Fibroblast of peridontal ligament (primary cell): ENCODE measurements at regions not wholly inside any gene's neighbourhood (a gene's known extent, or its start where the extent isn't known, plus 50 kb on each side); places are given as distances from the start of the nearest gene placed in this dataset.

Experiments used
- DNase-seq: peaks from one replicate; pipeline ENCODE4 v3.0.0-alpha.2; 2010; ENCODE audit errors: extremely low read depth

DNA sequence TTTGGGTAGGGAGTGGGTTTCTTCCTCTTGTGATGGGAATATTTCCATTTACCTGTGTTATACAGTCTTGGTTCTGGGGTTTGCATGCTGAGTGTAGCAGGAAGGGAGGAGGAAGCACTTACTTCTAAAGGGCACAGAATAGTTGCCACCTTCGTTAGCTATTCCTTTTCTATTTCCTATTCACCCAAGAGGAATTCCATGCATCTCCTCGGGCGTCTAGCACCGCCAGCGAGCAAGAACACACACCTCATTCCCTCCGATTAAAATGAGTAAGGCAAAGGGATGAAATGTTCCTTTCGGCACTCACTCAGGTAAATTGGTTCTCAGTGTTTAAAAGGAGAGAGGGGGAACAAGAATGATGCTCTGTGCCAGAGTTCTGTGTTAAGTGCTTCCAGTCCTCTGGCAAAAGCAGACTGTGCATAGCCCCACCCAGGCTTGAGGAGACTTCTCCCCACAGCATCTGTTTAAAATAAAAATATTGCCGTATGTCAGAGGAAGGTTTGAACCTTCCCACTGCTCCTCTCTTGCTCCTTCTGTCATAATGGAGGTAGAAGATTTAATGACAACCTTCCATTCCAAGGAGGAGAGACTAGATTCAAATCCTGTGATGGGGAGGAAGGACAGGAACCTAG is 351.4 kb downstream of the PTTG2 start:
- no peak for DNase-seq

- no peak for DNase-seq
These were observed 350.8 kb upstream of the KLF3 start for GRCh38 chr4:38313175-38313574.

DNA sequence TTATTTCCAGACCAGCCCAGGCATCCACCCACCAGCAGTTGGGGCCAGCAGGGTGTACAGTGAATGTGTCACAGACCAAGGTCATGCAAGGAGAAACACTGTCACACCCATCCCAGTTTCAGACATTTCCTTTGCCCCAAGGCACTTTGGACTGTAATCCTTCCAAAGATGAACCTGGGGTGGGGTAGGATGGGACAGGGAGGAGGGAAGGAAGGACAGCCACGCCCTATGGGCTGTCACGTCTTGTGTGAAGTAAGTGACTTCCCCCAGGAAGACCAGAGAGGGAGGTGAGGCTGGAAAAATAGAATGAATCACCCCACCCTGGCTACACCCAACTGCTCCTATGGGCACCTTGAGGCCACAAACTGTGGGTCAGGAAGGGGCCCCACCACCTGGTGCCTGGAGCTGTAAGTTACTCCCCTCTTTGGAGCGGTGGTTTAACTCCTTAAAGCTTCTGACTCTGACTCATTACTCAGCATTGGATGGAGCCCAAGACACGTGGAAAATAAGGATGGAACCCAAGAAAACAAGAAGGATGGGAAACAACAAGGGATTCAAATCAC is 349.9 kb upstream of the KLF3 start:
- peak; percentile 60 for DNase-seq

DNA sequence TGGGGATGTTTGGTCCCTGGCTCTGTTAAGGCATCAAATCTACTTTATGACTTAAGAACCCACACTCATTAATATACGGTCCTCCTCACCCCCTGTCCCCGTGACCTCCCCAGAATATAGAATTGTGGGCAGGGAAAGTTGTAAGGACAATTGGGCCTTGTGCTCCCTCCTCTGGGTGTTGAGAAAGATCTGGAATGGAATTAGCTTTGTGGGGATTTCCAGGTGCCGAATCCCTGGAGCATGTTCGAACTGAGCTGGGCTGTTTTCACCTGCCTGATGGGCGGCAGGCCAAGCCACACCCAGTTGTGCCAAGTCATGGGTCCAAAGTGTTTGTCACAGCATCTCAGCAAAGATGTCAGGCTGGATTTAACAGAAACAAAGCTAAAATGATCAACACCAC is 349.3 kb upstream of the KLF3 start:
- no peak for DNase-seq

DNA sequence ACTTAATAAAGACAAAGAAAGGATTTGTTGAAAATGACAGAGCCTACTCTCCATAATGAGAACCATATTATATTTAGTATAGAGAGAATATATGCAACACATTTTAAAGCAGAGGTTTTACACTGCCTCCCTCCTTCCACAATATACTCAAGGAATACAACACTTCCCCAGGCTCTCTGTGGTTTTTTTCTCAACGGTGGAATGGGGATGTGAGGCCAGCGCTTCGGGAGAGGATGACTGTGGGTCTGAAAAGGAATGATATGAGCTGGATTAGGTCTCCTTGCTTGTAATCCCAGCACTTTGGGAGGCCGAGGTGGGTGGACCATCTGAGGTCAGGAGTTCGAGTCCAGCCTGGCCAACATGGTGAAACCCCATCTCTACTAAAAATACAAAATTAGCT is 348.7 kb upstream of the KLF3 start:
- peak; percentile 75 for DNase-seq

DNA sequence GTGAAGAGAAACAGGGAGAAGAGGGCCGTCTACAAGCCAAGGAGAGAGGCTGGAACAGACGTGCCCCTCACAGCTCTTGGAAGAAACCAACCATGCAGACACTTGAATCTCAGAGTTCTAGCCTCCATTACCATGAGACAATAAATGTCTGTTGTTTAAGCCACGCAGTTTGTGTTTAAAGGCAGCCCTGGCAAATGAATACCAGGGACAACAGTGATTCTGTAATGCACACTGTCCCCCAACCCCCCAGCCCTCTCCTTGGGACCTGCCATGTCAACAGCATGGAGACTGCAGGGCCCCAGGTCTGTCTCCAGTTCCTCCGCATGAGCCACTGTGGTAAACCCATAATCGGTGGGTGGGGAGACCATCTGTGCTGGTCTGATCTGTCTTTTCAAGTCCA is 348.0 kb upstream of the KLF3 start:
- DNase-seq = no peak

- no peak for DNase-seq
These were observed 346.8 kb upstream of the KLF3 start for GRCh38 chr4:38317041-38317674.

DNA sequence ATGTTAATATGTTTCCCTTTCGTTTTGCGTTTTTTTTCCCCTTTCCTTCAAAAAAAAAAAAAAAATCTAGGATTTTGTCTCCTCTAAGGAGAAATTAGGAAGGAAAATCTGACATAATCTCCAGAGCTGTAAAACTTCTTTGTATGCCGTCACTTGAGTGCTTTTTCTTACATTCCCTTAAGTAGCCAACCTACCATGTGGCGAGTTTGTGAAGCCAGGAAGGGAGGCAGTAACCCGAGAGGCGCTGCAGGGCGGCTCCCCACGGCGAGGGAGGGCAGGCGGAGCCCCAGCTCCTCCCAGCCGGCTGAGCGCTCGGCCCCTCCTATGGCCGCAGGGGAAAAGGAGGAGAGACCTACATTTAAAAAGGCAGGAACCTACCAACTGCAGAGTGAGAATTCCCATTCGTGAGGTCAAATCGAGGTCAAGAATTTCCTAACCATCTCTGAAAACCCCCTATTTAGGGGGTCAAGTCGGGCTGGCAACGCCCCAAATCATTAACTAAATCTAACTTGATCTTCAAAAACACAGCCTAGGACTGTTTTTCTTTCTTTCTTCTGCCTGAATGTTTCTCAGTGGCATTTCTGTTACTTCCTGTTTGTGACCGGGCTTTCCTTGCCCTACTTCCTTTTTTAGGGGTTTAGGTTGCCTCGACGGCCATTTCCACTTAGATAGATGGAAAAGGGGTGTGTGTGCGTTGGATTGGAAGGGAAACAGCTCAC is 345.1 kb upstream of the KLF3 start:
- peak; percentile 98 for DNase-seq

DNA sequence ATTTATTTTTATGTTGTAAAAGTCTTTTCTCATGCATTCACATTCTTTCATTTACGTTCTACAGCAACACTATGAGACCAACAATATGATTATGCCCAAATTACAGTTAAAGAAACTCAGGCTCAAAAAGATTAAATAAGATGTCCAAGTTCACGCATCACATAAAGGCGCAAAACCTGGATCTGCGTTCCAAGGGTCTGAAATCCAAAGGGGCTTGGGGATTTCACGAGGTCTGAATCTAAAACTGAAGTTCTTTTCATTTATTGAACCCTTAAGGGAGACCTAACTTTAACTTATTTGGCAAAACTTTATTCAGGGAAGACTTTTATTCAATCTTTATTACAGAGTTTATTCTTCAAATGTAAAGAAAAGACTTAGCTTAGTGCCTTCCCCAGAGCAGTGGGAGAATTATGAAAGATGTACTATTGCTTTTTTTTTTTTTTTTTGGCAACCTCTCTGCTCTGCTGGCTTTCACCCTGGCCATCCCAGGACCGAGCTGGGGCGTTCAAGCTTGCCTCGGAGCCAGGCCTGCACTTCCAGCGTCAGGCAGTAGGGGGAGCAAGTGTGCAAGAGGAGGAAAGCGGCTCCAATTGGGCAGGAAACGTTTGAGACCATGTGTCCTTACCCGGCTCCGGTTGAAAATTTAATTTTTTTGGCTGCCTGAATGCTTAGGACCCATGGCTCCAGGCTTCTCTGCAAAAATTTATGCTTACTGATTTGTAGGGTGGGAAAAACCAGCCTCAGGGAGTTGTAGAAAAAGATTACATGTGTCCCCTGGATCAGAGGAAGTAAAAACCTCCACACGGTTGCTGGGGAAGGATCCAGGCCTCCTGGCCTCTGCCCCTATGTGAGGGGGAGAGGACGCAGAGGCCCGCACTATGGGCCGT is 344.3 kb upstream of the KLF3 start:
- peak; percentile 97 for DNase-seq

GRCh38 chr4:38320343-38320695 is 343.7 kb upstream of the KLF3 start:
- no peak for DNase-seq

GRCh38 chr4:38320833-38321232 is 343.2 kb upstream of the KLF3 start:
- no peak for DNase-seq

GRCh38 chr4:38322714-38323113 is 341.3 kb upstream of the KLF3 start:
- peak; percentile 90 for DNase-seq

DNA sequence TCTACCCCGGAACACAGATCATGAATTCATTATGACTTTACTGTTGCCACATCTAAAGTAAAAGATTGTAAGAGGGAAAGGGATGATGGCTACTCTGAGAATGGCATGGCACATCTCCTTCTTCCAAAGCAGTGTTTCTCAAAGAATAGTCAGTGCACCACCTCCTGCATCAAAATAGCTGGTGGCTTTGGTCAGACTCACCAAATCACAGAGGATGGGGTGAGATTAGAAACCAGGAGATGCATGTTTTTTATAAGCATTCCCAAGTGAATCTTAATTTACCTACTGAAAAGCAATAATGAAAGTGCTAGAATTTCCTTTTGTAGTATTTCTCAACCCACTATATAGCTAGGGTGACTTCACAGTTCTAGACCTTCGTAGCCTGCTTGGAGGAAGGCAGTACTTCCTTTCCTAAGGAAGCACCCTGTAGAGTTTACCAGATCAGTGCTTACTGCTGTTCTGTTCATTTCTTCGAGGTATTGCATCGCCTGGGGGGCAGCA is 340.8 kb upstream of the KLF3 start:
- no peak for DNase-seq

DNA sequence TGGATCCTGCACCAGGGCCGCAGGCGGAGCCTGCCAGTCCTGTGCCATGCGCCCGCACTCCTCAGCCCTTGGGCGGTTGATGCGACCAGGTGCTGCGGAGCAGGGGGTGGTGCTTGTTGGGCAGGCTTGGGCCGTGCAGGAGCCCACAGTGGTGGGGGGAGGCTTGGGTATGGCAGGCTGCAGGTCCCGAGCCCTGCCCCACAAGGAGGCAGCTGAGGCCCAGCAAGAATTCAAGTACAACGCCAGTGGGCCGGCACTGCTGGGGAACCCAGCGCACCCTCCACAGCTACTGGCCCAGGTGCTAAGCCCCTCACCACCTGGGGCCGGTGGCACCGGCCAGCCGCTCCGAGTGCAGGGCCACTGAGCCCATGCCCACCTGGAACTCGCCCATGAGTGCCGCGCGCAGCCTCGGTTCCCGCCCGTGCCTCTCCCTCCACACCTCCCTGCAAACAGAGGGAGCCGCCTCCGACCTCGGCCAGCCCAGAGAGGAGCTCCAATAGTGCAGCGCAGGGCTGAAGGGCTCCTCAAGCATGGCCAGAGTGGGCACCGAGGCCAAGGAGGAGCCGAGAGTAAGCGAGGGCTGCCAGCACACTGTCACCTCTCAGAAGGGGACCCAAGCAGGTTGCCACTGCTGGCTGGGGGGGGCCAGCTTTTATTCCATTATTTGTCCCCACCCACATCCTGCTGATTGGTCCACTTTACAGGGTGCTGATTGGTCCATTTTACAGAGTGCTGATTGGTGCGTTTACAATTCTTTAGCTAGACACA is 339.0 kb upstream of the KLF3 start:
- no peak for DNase-seq

- no peak for DNase-seq
These were observed 338.4 kb upstream of the KLF3 start for GRCh38 chr4:38325629-38325913.

DNA sequence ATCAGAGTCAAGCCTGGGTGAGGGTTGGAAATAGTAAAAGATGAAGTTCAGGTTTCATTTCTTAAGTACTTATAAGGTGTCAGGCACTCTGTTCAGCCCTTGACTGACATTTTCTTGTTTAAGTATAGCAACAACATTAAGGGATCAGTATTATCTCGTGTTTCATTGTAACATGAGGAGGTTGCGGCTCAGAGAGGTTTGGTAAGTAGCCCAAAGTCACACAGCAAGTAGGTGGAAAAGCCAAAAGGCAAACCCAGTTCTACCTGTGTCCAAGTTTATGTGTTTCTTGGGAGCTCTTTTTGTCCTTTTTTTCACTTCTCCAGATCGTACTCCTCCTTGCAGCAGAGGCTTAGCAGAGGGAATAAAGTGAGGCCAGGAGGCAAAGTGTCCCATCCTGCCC is 337.5 kb upstream of the KLF3 start:
- no peak for DNase-seq

DNA sequence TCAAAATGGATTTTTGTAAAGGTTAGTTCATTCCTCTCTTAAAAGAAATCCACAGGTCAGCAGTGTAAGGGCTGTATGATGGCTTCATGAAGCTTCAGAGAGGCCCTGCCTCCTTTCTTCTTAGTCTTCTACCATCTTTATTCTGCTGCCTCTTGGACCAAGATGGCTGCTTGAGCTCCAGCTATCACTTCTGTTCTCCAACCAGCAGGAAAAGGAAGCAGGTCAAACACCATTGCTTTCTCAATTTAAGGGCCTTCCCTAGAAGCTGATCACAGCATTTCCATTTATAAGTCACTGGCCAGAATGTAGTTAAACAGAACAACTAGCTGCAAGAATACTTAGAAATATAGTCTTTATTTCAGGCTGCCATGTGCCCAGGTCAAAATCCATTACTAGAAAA is 336.8 kb upstream of the KLF3 start:
- no peak for DNase-seq

DNA sequence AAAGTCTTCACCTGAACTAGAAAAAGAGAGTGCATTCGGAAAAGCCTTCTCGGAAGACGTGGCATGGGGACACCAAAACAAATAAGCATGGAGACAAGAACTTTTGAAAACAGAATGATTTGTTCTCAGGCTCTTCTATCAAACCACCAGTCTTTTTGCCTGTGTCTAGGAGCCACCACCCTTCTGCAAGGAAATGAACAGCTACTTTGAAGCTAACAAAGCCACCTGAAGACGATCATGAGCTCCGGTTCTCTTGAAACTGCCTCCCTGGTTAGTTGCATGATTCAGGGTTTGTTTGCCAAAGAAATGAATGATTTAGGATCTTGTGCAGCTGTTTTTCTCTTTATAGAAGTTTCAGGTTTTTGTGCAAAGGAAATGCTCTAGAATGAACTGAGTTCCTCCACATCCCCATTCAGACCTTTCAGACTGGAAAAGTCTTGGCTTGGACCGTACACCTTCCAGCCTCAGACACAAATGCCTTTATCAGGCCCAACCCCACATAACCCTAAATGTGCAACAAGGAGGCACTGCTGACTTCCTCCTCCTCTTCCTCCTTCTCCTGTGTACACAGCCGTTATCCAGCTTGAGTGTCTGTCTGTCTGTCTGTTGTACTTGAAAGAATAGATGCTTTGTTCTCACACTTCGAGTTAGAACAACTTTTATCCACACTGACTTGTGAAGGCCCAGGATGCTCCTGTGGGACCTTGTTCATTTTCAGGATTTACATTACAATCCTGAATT is 334.8 kb upstream of the KLF3 start:
- DNase-seq = no peak

DNA sequence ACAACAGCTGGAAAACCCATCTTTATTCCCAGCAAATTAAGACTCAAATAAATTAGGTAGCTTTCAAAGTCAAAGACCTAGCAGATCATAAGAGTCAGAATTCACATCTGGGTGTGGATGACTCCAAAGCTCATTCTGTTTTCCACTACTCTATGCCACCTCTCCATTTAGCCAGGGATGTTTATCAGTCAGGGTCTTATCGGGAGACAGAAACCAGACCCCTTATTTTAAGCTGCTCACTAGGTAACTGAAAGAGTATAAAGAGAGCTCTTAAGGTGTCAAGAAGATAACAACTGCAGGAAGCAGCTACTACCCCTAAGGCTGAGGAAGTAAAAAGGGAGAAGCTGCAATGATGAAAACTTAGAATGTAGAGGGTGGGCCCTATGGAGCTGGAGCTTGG is 333.7 kb upstream of the KLF3 start:
- DNase-seq = no peak

DNA sequence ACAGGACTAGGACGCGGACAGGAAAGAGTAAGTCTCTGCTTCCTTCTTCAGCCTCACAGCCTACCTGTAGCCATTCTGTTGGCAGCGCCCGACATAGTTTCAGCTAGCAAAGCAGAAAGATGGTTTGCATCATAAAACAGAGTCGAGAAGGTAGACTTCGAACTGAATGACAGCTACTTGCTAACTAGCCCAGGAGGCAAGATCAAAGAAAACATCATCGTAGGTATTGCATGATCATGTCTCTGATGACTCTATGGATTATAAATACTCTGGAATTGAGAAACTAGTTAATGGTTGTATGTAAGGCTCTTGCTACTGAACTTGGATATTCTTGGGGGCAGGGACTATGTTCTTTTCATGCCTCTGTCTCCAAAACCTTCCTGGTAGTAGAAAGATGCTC is 333.1 kb upstream of the KLF3 start:
- DNase-seq = no peak

DNA sequence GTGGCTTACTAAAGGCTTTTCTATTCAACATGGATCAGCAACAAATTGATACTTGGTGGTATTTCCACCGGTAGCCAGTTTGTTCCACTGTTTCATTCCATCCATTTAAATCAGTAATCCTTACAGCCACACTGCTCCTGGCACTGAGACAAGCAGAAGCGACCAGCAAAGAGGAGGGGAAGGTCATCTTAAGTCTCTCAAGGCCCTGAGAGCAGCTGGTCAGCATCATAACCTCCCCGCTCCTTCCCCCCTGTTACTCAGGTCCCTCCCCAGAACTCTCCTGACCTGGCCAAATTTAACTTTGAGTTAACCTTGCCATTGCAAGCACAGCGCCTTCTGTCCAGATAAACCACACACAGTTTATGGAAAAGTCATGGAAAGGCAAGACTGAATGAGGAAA is 331.3 kb upstream of the KLF3 start:
- DNase-seq = no peak
